ENCODE measurements at regions not wholly inside any gene's neighbourhood (a gene's known extent, or its start where the extent isn't known, plus 50 kb on each side); places are given as distances from the start of the nearest gene placed in this dataset.

DNA sequence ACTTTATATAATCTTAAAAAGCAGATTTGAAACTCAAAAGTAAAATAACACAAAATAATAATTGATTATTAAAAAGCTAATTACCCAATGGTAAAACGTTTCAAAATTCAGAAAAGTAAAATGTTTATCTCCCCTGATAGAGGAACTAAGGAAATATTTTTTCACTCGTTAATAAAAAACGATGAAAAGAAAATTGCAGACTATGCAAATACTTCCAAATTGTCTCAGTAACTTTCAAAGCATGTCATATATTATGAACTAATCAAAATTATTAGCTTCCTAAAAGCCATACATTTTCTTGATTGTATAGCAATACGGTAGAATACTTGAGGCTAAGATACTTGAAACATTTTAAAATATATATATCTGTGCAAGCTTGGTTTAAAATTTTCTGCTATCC is 366.3 kb downstream of the TLL1 start (continued):
- TF ChIP-seq EGR1 (IDR thresholded peaks at IDR 0.05; ENCODE audit: borderline replicate concordance, low read depth, low read length) (no peak), KDM5A (IDR thresholded peaks at IDR 0.05; ENCODE audit: low read length) (no peak), FOSL1 (IDR thresholded peaks at IDR 0.05; ENCODE audit: insufficient read depth, low read depth, low read length) (no peak)
